ENCODE measurements at regions not wholly inside any gene's neighbourhood (a gene's known extent, or its start where the extent isn't known, plus 50 kb on each side); places are given as distances from the start of the nearest gene placed in this dataset.

- TF ChIP-seq CTCF (IDR thresholded peaks at IDR 0.05) (no peak), POLR2A (IDR thresholded peaks at IDR 0.05) (no peak), EP300 (IDR thresholded peaks at IDR 0.05) (no peak)
Measured at GRCh38 chr1:157429601-157430240, 122.6 kb downstream of the FCRL5 start.
